ENCODE measurements at regions not wholly inside any gene's neighbourhood (a gene's known extent, or its start where the extent isn't known, plus 50 kb on each side); places are given as distances from the start of the nearest gene placed in this dataset.

DNA sequence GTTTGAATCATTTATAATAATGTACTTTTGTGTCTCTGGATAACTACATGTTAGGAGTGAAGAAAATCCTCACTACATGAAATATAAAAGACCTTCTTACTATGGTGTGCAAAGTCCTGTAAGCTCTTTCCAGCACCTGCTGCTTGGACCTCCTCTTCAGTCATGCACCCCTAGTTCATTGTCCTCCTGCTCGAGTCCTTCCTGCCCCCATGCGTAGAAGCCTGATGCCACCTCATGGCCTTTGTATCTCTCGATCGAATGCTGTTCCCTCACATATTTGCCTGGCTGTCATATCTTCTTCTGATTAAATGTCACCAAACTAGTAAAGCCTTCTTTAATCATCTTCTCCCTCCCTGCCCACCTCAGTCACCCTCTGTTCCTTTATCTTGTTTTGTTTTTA is 49.9 kb upstream of the SUCLG2 start:
- DNase-seq (ENCODE audit: low read depth in 2 of 2) = no peak
- no peaks in the 10 kb centered on the region for H3K27me3 ChIP-seq (ENCODE audit: control insufficient read depth, insufficient read depth, low read length)

More for the DNA sequence above, 49.9 kb upstream of the SUCLG2 start:
- H3K79me2 ChIP-seq (ENCODE audit: control insufficient read depth, insufficient read depth, low read length) = no peaks in the 10 kb centered on the region
- no peak overlapping the region for H3K4me3 ChIP-seq (replicated peaks in 1 of 4; ENCODE audit: control extremely low read depth in 1 of 4, insufficient read depth in 1 of 4, low read depth in 3 of 4, low read length in 4 of 4)
- no peak overlapping the region for H3K4me2 ChIP-seq (ENCODE audit: extremely low read depth, insufficient read depth, low read length)
- no peaks in the 10 kb centered on the region for H3K9me3 ChIP-seq (ENCODE audit: control insufficient read depth, insufficient read depth, low read depth, low read length)
- TF ChIP-seq, protein P1, sequence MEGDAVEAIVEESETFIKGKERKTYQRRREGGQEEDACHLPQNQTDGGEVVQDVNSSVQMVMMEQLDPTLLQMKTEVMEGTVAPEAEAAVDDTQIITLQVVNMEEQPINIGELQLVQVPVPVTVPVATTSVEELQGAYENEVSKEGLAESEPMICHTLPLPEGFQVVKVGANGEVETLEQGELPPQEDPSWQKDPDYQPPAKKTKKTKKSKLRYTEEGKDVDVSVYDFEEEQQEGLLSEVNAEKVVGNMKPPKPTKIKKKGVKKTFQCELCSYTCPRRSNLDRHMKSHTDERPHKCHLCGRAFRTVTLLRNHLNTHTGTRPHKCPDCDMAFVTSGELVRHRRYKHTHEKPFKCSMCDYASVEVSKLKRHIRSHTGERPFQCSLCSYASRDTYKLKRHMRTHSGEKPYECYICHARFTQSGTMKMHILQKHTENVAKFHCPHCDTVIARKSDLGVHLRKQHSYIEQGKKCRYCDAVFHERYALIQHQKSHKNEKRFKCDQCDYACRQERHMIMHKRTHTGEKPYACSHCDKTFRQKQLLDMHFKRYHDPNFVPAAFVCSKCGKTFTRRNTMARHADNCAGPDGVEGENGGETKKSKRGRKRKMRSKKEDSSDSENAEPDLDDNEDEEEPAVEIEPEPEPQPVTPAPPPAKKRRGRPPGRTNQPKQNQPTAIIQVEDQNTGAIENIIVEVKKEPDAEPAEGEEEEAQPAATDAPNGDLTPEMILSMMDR (conservative IDR thresholded peaks at IDR 0.05 in 1 of 2, IDR thresholded peaks at IDR 0.05 in 1 of 2; ENCODE audit: low read depth in 1 of 2, low read length in 2 of 2) = no peak
- TF ChIP-seq EZH2 (IDR thresholded peaks at IDR 0.05; ENCODE audit: low read length, missing control alignments) = no peak
- no peaks in the 10 kb centered on the region for H3K4me1 ChIP-seq (ENCODE audit: control insufficient read depth, extremely low read depth, insufficient read depth, low read length)
- H3K27ac ChIP-seq (ENCODE audit: insufficient read depth, low read length) = no peak overlapping the region
- H3K9ac ChIP-seq (ENCODE audit: insufficient read depth, low read length) = no peak overlapping the region
- H2AFZ ChIP-seq (ENCODE audit: low read length) = no peak overlapping the region
- H3K36me3 ChIP-seq (ENCODE audit: control insufficient read depth, insufficient read depth, low read length) = no peaks in the 10 kb centered on the region
- H4K20me1 ChIP-seq (ENCODE audit: control insufficient read depth, extremely low read depth, insufficient read depth, low read length) = no peaks in the 10 kb centered on the region
